ENCODE measurements at regions not wholly inside any gene's neighbourhood (a gene's known extent, or its start where the extent isn't known, plus 50 kb on each side); places are given as distances from the start of the nearest gene placed in this dataset.
A peak's percentile ranks its signal among the peaks of the same experiment; 100 is the strongest.

DNA sequence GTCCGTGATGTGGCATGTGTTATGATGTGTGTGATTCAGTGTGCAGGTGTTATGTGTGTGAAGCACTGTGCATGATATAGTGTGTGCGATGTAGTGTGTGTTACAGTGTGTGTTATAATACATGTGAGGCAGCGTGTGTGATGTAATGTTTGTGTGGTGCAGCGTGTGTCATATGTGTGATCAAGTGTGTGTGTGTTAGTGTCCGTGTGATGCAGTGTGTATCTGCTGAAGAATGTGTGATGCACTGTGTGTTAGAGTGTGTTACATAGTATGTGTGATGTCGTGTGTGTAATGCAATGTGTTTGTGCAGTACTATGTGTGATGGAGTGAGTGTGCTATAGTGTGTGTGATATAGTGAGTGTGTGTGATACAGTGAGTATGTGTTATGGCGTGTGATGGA, 182.8 kb upstream of the SOX11 start (continued):
- TF ChIP-seq, protein P1, sequence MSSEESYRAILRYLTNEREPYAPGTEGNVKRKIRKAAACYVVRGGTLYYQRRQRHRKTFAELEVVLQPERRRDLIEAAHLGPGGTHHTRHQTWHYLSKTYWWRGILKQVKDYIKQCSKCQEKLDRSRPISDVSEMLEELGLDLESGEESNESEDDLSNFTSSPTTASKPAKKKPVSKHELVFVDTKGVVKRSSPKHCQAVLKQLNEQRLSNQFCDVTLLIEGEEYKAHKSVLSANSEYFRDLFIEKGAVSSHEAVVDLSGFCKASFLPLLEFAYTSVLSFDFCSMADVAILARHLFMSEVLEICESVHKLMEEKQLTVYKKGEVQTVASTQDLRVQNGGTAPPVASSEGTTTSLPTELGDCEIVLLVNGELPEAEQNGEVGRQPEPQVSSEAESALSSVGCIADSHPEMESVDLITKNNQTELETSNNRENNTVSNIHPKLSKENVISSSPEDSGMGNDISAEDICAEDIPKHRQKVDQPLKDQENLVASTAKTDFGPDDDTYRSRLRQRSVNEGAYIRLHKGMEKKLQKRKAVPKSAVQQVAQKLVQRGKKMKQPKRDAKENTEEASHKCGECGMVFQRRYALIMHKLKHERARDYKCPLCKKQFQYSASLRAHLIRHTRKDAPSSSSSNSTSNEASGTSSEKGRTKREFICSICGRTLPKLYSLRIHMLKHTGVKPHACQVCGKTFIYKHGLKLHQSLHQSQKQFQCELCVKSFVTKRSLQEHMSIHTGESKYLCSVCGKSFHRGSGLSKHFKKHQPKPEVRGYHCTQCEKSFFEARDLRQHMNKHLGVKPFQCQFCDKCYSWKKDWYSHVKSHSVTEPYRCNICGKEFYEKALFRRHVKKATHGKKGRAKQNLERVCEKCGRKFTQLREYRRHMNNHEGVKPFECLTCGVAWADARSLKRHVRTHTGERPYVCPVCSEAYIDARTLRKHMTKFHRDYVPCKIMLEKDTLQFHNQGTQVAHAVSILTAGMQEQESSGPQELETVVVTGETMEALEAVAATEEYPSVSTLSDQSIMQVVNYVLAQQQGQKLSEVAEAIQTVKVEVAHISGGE (tag by site-specific recombination; conservative IDR thresholded peaks at IDR 0.05; ENCODE audit: low read depth), result no peak
- TF ChIP-seq, protein P2, sequence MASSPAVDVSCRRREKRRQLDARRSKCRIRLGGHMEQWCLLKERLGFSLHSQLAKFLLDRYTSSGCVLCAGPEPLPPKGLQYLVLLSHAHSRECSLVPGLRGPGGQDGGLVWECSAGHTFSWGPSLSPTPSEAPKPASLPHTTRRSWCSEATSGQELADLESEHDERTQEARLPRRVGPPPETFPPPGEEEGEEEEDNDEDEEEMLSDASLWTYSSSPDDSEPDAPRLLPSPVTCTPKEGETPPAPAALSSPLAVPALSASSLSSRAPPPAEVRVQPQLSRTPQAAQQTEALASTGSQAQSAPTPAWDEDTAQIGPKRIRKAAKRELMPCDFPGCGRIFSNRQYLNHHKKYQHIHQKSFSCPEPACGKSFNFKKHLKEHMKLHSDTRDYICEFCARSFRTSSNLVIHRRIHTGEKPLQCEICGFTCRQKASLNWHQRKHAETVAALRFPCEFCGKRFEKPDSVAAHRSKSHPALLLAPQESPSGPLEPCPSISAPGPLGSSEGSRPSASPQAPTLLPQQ (tag by site-specific recombination; IDR thresholded peaks at IDR 0.05), result no peak
- TF ChIP-seq, protein P3, sequence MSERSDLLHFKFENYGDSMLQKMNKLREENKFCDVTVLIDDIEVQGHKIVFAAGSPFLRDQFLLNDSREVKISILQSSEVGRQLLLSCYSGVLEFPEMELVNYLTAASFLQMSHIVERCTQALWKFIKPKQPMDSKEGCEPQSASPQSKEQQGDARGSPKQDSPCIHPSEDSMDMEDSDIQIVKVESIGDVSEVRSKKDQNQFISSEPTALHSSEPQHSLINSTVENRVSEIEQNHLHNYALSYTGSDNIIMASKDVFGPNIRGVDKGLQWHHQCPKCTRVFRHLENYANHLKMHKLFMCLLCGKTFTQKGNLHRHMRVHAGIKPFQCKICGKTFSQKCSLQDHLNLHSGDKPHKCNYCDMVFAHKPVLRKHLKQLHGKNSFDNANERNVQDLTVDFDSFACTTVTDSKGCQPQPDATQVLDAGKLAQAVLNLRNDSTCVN (tag by site-specific recombination; optimal IDR thresholded peaks at IDR 0.05), result no peak
- TF ChIP-seq SP3 (tag by site-specific recombination; IDR thresholded peaks at IDR 0.05), result no peak
- no peak for TF ChIP-seq YY1 (tag by site-specific recombination; IDR thresholded peaks at IDR 0.05)
- TF ChIP-seq, protein P4, sequence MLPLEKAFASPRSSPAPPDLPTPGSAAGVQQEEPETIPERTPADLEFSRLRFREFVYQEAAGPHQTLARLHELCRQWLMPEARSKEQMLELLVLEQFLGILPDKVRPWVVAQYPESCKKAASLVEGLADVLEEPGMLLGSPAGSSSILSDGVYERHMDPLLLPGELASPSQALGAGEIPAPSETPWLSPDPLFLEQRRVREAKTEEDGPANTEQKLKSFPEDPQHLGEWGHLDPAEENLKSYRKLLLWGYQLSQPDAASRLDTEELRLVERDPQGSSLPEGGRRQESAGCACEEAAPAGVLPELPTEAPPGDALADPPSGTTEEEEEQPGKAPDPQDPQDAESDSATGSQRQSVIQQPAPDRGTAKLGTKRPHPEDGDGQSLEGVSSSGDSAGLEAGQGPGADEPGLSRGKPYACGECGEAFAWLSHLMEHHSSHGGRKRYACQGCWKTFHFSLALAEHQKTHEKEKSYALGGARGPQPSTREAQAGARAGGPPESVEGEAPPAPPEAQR (tag by site-specific recombination; IDR thresholded peaks at IDR 0.05), result no peak
- TF ChIP-seq, protein P5, sequence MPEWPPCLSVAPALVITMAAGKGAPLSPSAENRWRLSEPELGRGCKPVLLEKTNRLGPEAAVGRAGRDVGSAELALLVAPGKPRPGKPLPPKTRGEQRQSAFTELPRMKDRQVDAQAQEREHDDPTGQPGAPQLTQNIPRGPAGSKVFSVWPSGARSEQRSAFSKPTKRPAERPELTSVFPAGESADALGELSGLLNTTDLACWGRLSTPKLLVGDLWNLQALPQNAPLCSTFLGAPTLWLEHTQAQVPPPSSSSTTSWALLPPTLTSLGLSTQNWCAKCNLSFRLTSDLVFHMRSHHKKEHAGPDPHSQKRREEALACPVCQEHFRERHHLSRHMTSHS (tag by site-specific recombination; IDR thresholded peaks at IDR 0.05), result no peak
- TF ChIP-seq, protein P6, sequence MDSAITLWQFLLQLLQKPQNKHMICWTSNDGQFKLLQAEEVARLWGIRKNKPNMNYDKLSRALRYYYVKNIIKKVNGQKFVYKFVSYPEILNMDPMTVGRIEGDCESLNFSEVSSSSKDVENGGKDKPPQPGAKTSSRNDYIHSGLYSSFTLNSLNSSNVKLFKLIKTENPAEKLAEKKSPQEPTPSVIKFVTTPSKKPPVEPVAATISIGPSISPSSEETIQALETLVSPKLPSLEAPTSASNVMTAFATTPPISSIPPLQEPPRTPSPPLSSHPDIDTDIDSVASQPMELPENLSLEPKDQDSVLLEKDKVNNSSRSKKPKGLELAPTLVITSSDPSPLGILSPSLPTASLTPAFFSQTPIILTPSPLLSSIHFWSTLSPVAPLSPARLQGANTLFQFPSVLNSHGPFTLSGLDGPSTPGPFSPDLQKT (IDR thresholded peaks at IDR 0.05; ENCODE audit: borderline replicate concordance, low read depth, low read length), result no peak
- TF ChIP-seq KLF10 (tag by site-specific recombination; IDR thresholded peaks at IDR 0.05), result no peak
- no peak for TF ChIP-seq SALL2 (tag by site-specific recombination; IDR thresholded peaks at IDR 0.05; ENCODE audit: borderline replicate concordance)

DNA sequence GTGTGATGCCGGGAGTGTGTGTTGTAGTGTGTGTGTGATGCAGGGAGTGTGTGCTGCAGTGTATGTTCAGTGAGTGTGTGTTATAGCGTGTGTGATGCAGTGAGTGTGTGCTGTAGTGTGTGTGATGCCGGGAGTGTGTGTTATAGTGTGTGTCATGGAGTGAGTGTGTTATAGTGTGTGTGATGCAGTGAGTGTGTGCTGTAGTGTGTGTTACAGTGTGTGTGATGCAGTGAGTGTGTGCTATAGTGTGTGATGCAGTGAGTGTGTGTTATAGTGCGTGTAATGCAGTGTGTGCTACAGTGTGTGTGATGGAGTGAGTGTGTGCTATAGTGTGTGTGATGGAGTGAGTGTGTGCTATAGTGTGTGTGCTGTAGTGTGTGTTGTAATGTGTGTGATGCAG, 182.1 kb upstream of the SOX11 start:
- Histone ChIP-seq H3K27ac (ENCODE audit: extremely low read depth, low read depth, low read length) (no peak overlapping the region), H3K4me3 (ENCODE audit: low read depth, low read length) (no peak overlapping the region), H3K36me3 (ENCODE audit: control insufficient read depth in 2 of 2, insufficient read depth in 1 of 2, low read length in 2 of 2) (no peaks in the 10 kb centered on the region), H3K9me3 (ENCODE audit: control insufficient read depth, insufficient read depth, low read depth, low read length) (no peaks in the 10 kb centered on the region), H3K4me1 (ENCODE audit: control insufficient read depth, insufficient read depth, low read length) (no peaks in the 10 kb centered on the region)
- CTCF ChIA-PET, result no interaction called here
- POLR2A ChIA-PET, result no interaction called here
- TF ChIP-seq ZNF157 (tag by site-specific recombination; IDR thresholded peaks at IDR 0.05) (no peak), ZNF792 (tag by site-specific recombination; IDR thresholded peaks at IDR 0.05) (no peak), ZNF391 (tag by site-specific recombination; IDR thresholded peaks at IDR 0.05; ENCODE audit: borderline replicate concordance, low read depth) (no peak), ZNF560 (tag by site-specific recombination; IDR thresholded peaks at IDR 0.05; ENCODE audit: borderline replicate concordance) (no peak), MZF1 (tag by site-specific recombination; IDR thresholded peaks at IDR 0.05; ENCODE audit: borderline replicate concordance) (no peak)
- TF ChIP-seq, protein P7, sequence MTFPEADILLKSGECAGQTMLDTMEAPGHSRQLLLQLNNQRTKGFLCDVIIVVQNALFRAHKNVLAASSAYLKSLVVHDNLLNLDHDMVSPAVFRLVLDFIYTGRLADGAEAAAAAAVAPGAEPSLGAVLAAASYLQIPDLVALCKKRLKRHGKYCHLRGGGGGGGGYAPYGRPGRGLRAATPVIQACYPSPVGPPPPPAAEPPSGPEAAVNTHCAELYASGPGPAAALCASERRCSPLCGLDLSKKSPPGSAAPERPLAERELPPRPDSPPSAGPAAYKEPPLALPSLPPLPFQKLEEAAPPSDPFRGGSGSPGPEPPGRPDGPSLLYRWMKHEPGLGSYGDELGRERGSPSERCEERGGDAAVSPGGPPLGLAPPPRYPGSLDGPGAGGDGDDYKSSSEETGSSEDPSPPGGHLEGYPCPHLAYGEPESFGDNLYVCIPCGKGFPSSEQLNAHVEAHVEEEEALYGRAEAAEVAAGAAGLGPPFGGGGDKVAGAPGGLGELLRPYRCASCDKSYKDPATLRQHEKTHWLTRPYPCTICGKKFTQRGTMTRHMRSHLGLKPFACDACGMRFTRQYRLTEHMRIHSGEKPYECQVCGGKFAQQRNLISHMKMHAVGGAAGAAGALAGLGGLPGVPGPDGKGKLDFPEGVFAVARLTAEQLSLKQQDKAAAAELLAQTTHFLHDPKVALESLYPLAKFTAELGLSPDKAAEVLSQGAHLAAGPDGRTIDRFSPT (tag by site-specific recombination; IDR thresholded peaks at IDR 0.05), result no peak
- TF ChIP-seq, protein P8, sequence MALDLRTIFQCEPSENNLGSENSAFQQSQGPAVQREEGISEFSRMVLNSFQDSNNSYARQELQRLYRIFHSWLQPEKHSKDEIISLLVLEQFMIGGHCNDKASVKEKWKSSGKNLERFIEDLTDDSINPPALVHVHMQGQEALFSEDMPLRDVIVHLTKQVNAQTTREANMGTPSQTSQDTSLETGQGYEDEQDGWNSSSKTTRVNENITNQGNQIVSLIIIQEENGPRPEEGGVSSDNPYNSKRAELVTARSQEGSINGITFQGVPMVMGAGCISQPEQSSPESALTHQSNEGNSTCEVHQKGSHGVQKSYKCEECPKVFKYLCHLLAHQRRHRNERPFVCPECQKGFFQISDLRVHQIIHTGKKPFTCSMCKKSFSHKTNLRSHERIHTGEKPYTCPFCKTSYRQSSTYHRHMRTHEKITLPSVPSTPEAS (tag by site-specific recombination; IDR thresholded peaks at IDR 0.05), result peak; percentile 75
